ENCODE measurements at regions not wholly inside any gene's neighbourhood (a gene's known extent, or its start where the extent isn't known, plus 50 kb on each side); places are given as distances from the start of the nearest gene placed in this dataset.

DNA sequence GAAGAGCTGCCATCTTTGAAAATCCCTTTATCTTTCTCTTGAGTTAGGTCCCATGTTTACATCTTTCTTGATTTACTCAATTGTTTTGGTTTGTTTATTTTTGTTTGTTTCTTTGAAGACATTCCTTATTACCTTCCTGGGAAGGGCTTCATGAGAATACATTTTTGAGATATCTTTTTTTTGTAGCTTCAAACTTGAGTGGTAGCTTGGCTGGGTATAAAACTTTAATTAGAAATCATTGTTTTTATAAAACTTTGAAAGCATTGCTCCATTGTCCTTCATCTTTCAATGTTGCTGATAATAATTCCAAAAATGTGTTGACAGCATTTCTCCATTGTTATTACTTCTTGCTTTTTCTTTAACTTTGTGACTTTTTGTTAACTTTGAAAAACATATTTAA lies 145.9 kb upstream of the RBMS1 start (continued):
- no peak for TF ChIP-seq TSHZ2 (CRISPR knock-in tag; IDR thresholded peaks at IDR 0.05)

GRCh38 chr2:160646684-160647444 lies 153.3 kb upstream of the RBMS1 start:
- TF ChIP-seq TCF4 (CRISPR knock-in tag; IDR thresholded peaks at IDR 0.05; ENCODE audit: borderline replicate concordance) (no peak), ESRRG (CRISPR knock-in tag; IDR thresholded peaks at IDR 0.05) (no peak), ZNF70 (CRISPR knock-in tag; IDR thresholded peaks at IDR 0.05) (no peak)
- TF ChIP-seq, protein P1, sequence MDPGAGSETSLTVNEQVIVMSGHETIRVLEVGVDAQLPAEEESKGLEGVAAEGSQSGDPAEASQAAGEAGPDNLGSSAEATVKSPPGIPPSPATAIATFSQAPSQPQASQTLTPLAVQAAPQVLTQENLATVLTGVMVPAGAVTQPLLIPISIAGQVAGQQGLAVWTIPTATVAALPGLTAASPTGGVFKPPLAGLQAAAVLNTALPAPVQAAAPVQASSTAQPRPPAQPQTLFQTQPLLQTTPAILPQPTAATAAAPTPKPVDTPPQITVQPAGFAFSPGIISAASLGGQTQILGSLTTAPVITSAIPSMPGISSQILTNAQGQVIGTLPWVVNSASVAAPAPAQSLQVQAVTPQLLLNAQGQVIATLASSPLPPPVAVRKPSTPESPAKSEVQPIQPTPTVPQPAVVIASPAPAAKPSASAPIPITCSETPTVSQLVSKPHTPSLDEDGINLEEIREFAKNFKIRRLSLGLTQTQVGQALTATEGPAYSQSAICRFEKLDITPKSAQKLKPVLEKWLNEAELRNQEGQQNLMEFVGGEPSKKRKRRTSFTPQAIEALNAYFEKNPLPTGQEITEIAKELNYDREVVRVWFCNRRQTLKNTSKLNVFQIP (CRISPR knock-in tag; IDR thresholded peaks at IDR 0.05; ENCODE audit: borderline replicate concordance, low read depth) = no peak
- TF ChIP-seq, protein P2, sequence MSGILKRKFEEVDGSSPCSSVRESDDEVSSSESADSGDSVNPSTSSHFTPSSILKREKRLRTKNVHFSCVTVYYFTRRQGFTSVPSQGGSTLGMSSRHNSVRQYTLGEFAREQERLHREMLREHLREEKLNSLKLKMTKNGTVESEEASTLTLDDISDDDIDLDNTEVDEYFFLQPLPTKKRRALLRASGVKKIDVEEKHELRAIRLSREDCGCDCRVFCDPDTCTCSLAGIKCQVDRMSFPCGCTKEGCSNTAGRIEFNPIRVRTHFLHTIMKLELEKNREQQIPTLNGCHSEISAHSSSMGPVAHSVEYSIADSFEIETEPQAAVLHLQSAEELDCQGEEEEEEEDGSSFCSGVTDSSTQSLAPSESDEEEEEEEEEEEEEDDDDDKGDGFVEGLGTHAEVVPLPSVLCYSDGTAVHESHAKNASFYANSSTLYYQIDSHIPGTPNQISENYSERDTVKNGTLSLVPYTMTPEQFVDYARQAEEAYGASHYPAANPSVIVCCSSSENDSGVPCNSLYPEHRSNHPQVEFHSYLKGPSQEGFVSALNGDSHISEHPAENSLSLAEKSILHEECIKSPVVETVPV (CRISPR knock-in tag; IDR thresholded peaks at IDR 0.05) = no peak
- ATAC-seq = no peak

DNA sequence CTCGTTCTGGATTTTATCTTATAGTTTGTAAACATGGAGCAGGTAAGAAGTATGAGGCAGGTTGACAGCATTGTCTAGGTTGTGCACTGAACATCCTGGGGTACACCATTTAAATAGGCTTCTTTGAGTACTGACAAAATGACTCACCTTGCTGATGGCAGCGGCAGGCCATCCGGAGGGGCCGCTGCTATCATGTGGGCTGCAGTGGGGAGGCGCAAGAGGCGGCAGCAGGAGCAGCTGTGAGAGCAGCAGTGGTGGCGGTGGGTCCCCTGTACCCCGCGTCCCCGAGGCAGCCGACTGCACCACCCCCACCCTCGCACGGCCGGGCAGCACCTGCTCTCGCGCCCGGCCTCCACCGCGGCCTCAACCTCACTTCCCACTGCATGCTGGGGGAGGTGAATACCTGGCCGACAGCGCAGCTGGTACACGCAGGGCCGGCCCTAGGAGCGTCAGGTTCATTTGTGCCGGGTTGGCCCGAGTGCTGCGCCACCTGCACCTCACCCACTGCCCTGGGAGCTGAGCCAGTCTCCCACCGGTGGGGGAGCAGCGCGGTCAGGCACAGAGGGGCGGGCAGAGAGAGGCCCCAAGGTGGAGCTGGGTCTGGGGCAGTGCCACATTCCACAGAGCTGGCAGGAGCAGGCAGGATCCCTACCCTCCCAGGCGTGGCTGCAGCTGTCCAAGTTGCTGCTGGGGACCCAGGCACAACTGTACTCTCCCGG lies 154.5 kb upstream of the RBMS1 start:
- TF ChIP-seq ZC3H10 (CRISPR knock-in tag; IDR thresholded peaks at IDR 0.05) = no peak
- no peak for TF ChIP-seq PATZ1 (CRISPR knock-in tag; IDR thresholded peaks at IDR 0.05; ENCODE audit: borderline replicate concordance)
- no peak for TF ChIP-seq ISL1 (CRISPR knock-in tag; IDR thresholded peaks at IDR 0.05)
- TF ChIP-seq ZNF565 (CRISPR knock-in tag; conservative IDR thresholded peaks at IDR 0.05; ENCODE audit: low read depth) = no peak
- TF ChIP-seq SNAI2 (CRISPR knock-in tag; IDR thresholded peaks at IDR 0.05) = no peak
- no peak for TF ChIP-seq GLIS3 (CRISPR knock-in tag; IDR thresholded peaks at IDR 0.05)
- TF ChIP-seq OSR1 (CRISPR knock-in tag; IDR thresholded peaks at IDR 0.05) = no peak
- TF ChIP-seq TOX (CRISPR knock-in tag; IDR thresholded peaks at IDR 0.05; ENCODE audit: borderline replicate concordance) = no peak
- TF ChIP-seq CSDC2 (CRISPR knock-in tag; IDR thresholded peaks at IDR 0.05) = no peak
- no peak for TF ChIP-seq ZNF8 (CRISPR knock-in tag; IDR thresholded peaks at IDR 0.05)
- no peak for TF ChIP-seq RARB (CRISPR knock-in tag; IDR thresholded peaks at IDR 0.05)
- no peak for TF ChIP-seq ESRRG (CRISPR knock-in tag; IDR thresholded peaks at IDR 0.05)
- TF ChIP-seq, protein P1 (CRISPR knock-in tag; IDR thresholded peaks at IDR 0.05; ENCODE audit: borderline replicate concordance, low read depth) = no peak
- ATAC-seq = no peak

DNA sequence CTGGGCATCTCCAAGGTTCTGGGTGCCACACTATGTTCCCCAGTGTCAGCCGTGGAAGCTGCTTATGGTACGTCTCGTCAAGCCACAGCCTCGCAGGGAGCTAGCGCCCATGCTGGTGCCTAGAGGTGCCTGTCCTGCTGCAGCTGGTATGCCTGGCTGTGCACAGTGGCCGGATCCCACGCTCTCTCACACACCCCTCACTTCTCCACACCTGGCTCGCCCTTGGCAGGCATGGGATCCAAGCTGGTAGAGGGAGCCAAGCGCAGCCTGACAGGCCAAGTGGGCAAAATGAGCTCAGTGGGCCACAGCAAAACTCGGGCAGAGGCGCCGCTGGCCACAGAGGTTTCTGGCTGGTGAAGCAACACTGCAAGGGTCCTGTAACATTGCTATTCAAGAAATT lies 156.1 kb upstream of the RBMS1 start:
- no peak for TF ChIP-seq ZFP3 (CRISPR knock-in tag; IDR thresholded peaks at IDR 0.05)
- no peak for TF ChIP-seq ARNTL (CRISPR knock-in tag; IDR thresholded peaks at IDR 0.05; ENCODE audit: borderline replicate concordance, low read depth)
- ATAC-seq = no peak

Data from SK-N-SH treated with all-trans-retinoic acid at 6 μM for 48 hours (cell line).